ENCODE measurements at regions not wholly inside any gene's neighbourhood (a gene's known extent, or its start where the extent isn't known, plus 50 kb on each side); places are given as distances from the start of the nearest gene placed in this dataset.
A peak's percentile ranks its signal among the peaks of the same experiment; 100 is the strongest.

- Histone ChIP-seq H3K23me2 (ENCODE audit: low read depth, low read length) (no peaks in the 10 kb centered on the region), H3K4me1 (replicated peaks in 1 of 4; ENCODE audit: control insufficient read depth in 3 of 4, insufficient read depth in 4 of 4, low read length in 3 of 4) (no peaks in the 10 kb centered on the region; a peak in 1 of 7 replicates), H3K79me2 (ENCODE audit: control insufficient read depth in 1 of 2, insufficient read depth in 2 of 2, low read length in 2 of 2) (no peaks in the 10 kb centered on the region), H3K9ac (replicated peaks in 1 of 4; ENCODE audit: extremely low read depth in 1 of 4, low read depth in 3 of 4, low read length in 3 of 4) (no peak overlapping the region), H2AFZ (ENCODE audit: low read length) (0 out of 2 replicates have a peak overlapping the region, but pooled peaks have one; percentile 70), H2BK120ac (replicated peaks; ENCODE audit: low read depth, low read length) (no peak overlapping the region), H2BK20ac (ENCODE audit: low read length) (no peak overlapping the region), H3K23ac (ENCODE audit: insufficient read length) (no peak overlapping the region), H3K18ac (ENCODE audit: extremely low read depth, low read length) (no peak overlapping the region), H3K4me3 (ENCODE audit: extremely low read depth in 1 of 4, insufficient read depth in 2 of 4, low read depth in 3 of 4, low read length in 4 of 4) (no peak overlapping the region), H2BK12ac (ENCODE audit: low read depth, low read length) (no peak overlapping the region), H3K4ac (replicated peaks; ENCODE audit: insufficient read length, low read depth, low read length) (no peak overlapping the region), H3K36me3 (ENCODE audit: control insufficient read depth in 2 of 4, insufficient read depth in 4 of 4, low read length in 3 of 4) (no peaks in the 10 kb centered on the region), H3K4me2 (ENCODE audit: insufficient read depth in 1 of 2, low read depth in 2 of 2, low read length in 2 of 2) (no peak overlapping the region), H2BK5ac (ENCODE audit: low read depth, low read length) (no peak overlapping the region), H3K56ac (replicated peaks; ENCODE audit: insufficient read length, low read depth, low read length) (no peak overlapping the region), H2AK5ac (ENCODE audit: low read depth, low read length) (0 out of 2 replicates have a peak overlapping the region, but pooled peaks have one; percentile 39), H3K27ac (ENCODE audit: low read depth, low read length) (no peak overlapping the region), H3K79me1 (ENCODE audit: low read depth, low read length) (no peaks in the 10 kb centered on the region), H4K5ac (ENCODE audit: insufficient read length, low read depth, low read length) (no peak overlapping the region), H4K8ac (ENCODE audit: extremely low read depth, insufficient read depth, low read length) (no peak overlapping the region), H4K20me1 (replicated peaks in 1 of 2; ENCODE audit: control insufficient read depth in 1 of 2, insufficient read depth in 2 of 2, low read length in 2 of 2) (no peaks in the 10 kb centered on the region), H2BK15ac (ENCODE audit: low read length) (no peak overlapping the region), H3K14ac (ENCODE audit: insufficient read length) (no peak overlapping the region), H3K27me3 (replicated peaks in 1 of 4; ENCODE audit: control insufficient read depth in 3 of 4, extremely low read depth in 1 of 4, insufficient read depth in 3 of 4, low read length in 3 of 4) (no peaks in the 10 kb centered on the region), H3K9me3 (ENCODE audit: insufficient read depth in 2 of 2, low read depth in 1 of 2, low read length in 1 of 2) (no peaks in the 10 kb centered on the region), H4K91ac (replicated peaks; ENCODE audit: insufficient read length, low read length) (peak overlapping the region; percentile 12)
- WGBS, 2 experiments (ENCODE audit: extremely low coverage in 1 of 2, insufficient coverage in 1 of 2, insufficient read length in 1 of 2, insufficient replicate concordance in 2 of 2, low coverage in 1 of 2, low lambda C conversion rate in 2 of 2, missing lambda C conversion rate in 1 of 2) = 89% methylated on average over 8 of the region's 8 CpGs; no CpG with 5 or more reads in 1 of the 2 experiments
- ChIA-PET CTCF (ENCODE audit: partially characterized antibody) (interaction anchor here (0.5 to 1.8 kb wide), 9 partner anchors 9 to 804 kb away, joined by 3 to 6 read pairs (median 3); no protein-coding TSS in a partner anchor), POLR2A (ENCODE audit: partially characterized antibody) (interaction anchor here (0.6 to 1.0 kb wide), 2 partner anchors 95 to 761 kb away, joined by 3 to 4 read pairs; no protein-coding TSS in a partner anchor)
- no peak for FAIRE-seq
- DNase-seq (ENCODE audit: low read depth in 1 of 2, low spot score in 2 of 2) = no peak
These were observed 94.0 kb upstream of the LANCL2 start for GRCh38 chr7:55271069-55271626.

Data from H1 (cell line).